ENCODE measurements at regions not wholly inside any gene's neighbourhood (a gene's known extent, or its start where the extent isn't known, plus 50 kb on each side); places are given as distances from the start of the nearest gene placed in this dataset.

DNA sequence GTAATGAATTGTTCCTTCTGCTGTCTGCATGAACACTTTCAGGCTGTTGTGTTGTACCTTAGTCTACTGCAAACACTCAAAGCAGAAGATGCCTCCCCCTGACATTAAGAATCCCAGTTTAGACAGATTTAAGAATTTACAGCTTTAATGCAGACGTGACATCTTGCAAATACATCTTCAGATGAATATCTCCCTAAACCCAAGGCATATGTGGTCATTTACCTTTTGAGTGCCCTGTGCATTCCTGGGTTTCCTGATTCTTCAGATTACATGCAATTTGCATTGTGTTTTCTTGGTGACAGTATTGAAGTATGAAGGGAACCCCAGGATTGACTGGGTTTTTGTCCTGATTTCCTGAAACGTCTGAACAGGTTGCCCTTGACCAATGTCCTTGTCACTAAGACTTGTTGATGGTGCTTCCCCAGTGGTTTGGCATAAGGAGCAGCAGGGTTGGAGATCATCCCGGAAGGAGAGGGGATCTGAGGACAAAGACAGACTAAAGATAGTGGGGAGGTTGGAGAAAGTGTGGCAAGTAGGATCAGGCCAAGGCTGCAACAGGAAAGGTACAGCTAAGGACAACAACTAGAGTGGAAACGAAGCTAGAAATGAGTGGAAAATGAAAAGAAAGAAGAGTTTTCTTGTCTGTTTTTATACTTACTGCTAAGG lies 123.8 kb upstream of the RHOBTB1 start:
- H3K4me3 ChIP-seq (ENCODE audit: low read depth, low read length), result no peak overlapping the region
- TF ChIP-seq, protein P1, sequence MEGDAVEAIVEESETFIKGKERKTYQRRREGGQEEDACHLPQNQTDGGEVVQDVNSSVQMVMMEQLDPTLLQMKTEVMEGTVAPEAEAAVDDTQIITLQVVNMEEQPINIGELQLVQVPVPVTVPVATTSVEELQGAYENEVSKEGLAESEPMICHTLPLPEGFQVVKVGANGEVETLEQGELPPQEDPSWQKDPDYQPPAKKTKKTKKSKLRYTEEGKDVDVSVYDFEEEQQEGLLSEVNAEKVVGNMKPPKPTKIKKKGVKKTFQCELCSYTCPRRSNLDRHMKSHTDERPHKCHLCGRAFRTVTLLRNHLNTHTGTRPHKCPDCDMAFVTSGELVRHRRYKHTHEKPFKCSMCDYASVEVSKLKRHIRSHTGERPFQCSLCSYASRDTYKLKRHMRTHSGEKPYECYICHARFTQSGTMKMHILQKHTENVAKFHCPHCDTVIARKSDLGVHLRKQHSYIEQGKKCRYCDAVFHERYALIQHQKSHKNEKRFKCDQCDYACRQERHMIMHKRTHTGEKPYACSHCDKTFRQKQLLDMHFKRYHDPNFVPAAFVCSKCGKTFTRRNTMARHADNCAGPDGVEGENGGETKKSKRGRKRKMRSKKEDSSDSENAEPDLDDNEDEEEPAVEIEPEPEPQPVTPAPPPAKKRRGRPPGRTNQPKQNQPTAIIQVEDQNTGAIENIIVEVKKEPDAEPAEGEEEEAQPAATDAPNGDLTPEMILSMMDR (conservative IDR thresholded peaks at IDR 0.05; ENCODE audit: low read depth, low read length), result no peak
- no peak for DNase-seq (ENCODE audit: low read depth)

DNA sequence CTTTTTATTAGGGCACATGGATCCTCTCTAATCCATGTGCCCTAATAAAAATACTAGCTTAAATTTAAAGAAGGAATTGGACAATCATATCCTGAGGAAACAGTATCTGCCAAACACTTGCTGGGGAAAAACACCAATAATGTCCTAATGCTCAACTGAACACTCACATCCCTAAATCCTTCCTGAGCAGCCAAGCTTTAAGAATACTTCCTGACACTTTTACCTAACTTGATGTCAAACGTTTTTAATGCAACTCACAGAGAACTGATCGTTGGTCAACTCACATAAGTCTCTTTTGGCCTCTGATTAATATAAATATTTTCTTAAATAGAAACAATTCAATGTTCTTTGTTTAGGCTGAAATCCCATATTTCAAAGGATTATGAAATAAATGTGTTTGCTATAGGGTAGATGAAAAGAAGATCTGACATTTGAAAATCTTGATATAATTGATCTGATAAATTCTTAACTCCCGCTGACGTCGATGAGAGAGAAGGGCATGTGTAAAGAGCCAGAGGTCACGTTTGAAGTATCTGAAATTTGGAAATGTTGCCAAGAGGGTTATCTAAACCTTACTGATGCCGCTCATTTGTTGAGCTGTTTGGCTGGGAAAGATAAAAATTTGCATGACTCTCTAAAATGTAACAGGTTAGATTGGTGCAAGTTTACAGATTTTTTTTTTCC lies 122.8 kb upstream of the RHOBTB1 start:
- no peak for DNase-seq (ENCODE audit: low read depth)
- TF ChIP-seq, protein P1 (conservative IDR thresholded peaks at IDR 0.05; ENCODE audit: low read depth, low read length), result no peak
- H3K4me3 ChIP-seq (ENCODE audit: low read depth, low read length), result no peak overlapping the region

DNA sequence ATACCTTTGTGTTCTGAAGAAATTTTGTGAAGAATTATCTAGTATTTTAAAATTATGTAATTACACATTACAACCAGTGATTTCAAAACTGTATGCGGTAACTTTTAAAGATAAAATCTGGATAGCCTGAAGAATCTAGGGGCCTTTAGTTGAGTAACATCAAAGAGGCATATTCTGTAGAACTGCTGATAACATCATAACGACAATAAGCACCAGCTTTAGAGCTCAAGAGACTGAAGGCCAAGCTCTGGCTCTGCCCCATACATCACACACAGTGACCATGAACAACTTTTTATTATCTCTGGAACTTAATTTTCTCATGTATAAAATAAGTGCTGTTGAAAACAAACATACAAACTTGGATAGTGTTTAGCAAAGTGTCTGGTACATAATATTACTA lies 121.1 kb upstream of the RHOBTB1 start:
- H3K4me3 ChIP-seq (ENCODE audit: low read depth, low read length), result no peak overlapping the region
- TF ChIP-seq, protein P1 (conservative IDR thresholded peaks at IDR 0.05; ENCODE audit: low read depth, low read length), result no peak
- DNase-seq (ENCODE audit: low read depth), result no peak

DNA sequence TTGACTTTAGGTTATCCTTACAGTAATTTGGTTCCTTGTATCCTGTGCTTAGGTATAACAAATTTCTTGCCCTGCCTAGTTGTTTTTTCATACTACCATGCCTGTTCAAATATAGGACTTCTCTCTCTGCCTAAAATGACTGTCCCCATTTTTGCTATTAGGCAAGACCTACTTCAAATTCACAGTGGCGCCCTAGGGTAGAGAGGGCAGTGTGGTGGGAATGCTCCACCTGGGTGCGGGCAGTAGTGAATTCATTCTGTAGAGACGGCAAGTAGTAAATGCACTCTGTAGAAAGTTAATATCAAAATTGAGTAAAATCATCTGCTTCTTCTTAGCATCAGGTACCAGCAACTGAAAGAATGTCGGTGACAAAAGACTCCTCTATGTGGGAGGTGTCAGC lies 120.4 kb upstream of the RHOBTB1 start:
- TF ChIP-seq, protein P1 (conservative IDR thresholded peaks at IDR 0.05; ENCODE audit: low read depth, low read length), result no peak
- no peak for DNase-seq (ENCODE audit: low read depth)
- H3K4me3 ChIP-seq (ENCODE audit: low read depth, low read length), result no peak overlapping the region

DNA sequence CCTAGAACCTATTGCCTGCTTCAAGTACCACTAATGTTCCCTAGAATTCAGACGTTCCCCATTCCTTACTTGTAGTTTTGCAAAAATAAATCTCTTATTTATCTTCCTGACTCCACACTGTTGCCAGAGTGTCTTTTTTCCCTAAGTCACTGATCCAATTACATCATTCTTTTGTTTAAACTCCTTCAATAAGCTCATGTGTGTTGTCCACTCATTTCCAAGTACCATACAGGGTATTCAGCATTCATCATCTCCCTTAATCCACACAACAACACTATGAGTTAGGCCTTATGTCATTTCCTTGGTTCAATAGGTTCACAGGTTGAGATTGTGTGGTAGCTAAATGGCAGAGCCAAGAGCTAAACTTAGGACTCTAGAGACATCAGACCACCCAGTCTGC lies 119.9 kb upstream of the RHOBTB1 start:
- TF ChIP-seq, protein P1 (conservative IDR thresholded peaks at IDR 0.05; ENCODE audit: low read depth, low read length), result no peak
- DNase-seq (ENCODE audit: low read depth), result peak; percentile 26
- no peak overlapping the region for H3K4me3 ChIP-seq (ENCODE audit: low read depth, low read length)

DNA sequence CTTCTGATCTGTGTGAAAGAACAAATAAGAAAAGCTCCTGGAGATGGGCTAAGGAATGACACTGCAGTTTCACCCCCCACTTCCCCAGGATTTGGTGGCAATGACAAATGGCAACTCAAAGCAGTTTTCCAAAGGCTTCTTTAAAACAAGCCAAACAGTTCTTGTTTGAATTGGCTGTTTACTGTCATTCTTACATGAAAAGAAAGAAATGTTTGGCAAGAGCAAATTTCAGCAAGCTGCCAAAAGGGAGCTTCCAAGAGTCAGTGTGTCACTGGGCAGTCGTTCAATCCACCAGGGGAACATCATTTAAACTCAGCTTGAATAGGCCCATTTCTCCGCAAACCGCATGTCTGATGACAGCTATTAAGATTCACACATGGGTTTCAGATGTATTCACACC lies 119.0 kb upstream of the RHOBTB1 start:
- DNase-seq (ENCODE audit: low read depth), result no peak
- no peak overlapping the region for H3K4me3 ChIP-seq (ENCODE audit: low read depth, low read length)
- TF ChIP-seq, protein P1 (conservative IDR thresholded peaks at IDR 0.05; ENCODE audit: low read depth, low read length), result no peak
